ENCODE measurements at regions not wholly inside any gene's neighbourhood (a gene's known extent, or its start where the extent isn't known, plus 50 kb on each side); places are given as distances from the start of the nearest gene placed in this dataset.
"Not testable (repeated sequence)": the region's sequence is repeated elsewhere in the genome, so short reads cannot be mapped to it uniquely, and the experiment has no call there.

GRCh38 chr13:89205856-89206520 lies 1534.8 kb downstream of the SLITRK5 start:
- no peak for DNase-seq (ENCODE audit: low read depth in 2 of 2)

- no peak for DNase-seq (ENCODE audit: low read depth in 2 of 2)
Measured at GRCh38 chr13:89212186-89212585, 1541.0 kb downstream of the SLITRK5 start.

GRCh38 chr13:89214185-89214584 lies 1543.0 kb downstream of the SLITRK5 start:
- DNase-seq (ENCODE audit: low read depth in 2 of 2): no peak

GRCh38 chr13:89215319-89215718 lies 1544.1 kb downstream of the SLITRK5 start:
- not testable (repeated sequence) for DNase-seq (ENCODE audit: low read depth in 2 of 2)

- DNase-seq (ENCODE audit: low read depth in 2 of 2): no peak
Measured at GRCh38 chr13:89217813-89218212, 1546.6 kb downstream of the SLITRK5 start.

- DNase-seq (ENCODE audit: low read depth in 2 of 2): no peak
Measured at GRCh38 chr13:89221557-89222158, 1550.5 kb downstream of the SLITRK5 start.

- DNase-seq (ENCODE audit: low read depth in 2 of 2): no peak
Measured at GRCh38 chr13:89227356-89227755, 1556.2 kb downstream of the SLITRK5 start.

GRCh38 chr13:89238496-89238895 lies 1567.3 kb downstream of the SLITRK5 start:
- DNase-seq (ENCODE audit: low read depth in 2 of 2): no peak

- DNase-seq (ENCODE audit: low read depth in 2 of 2): no peak
Measured at GRCh38 chr13:89239361-89240127, 1568.4 kb downstream of the SLITRK5 start.

GRCh38 chr13:89255844-89256406 lies 1584.8 kb downstream of the SLITRK5 start:
- DNase-seq (ENCODE audit: low read depth in 2 of 2): no peak

- DNase-seq (ENCODE audit: low read depth in 2 of 2): no peak
Measured at GRCh38 chr13:89267734-89268133, 1596.6 kb downstream of the SLITRK5 start.

GRCh38 chr13:89269737-89270136 lies 1598.6 kb downstream of the SLITRK5 start:
- no peak for DNase-seq (ENCODE audit: low read depth in 2 of 2)

- no peak for DNase-seq (ENCODE audit: low read depth in 2 of 2)
Measured at GRCh38 chr13:89270736-89271135, 1599.6 kb downstream of the SLITRK5 start.

- no peak for DNase-seq (ENCODE audit: low read depth in 2 of 2)
Measured at GRCh38 chr13:89279374-89279773, 1608.2 kb downstream of the SLITRK5 start.

GRCh38 chr13:89281331-89281730 lies 1610.2 kb downstream of the SLITRK5 start:
- no peak for DNase-seq (ENCODE audit: low read depth in 2 of 2)

GRCh38 chr13:89282241-89282640 lies 1611.1 kb downstream of the SLITRK5 start:
- no peak for DNase-seq (ENCODE audit: low read depth in 2 of 2)

GRCh38 chr13:89287381-89287780 lies 1616.2 kb downstream of the SLITRK5 start:
- no peak for DNase-seq (ENCODE audit: low read depth in 2 of 2)

- DNase-seq (ENCODE audit: low read depth in 2 of 2): no peak
Measured at GRCh38 chr13:89294115-89294867, 1623.1 kb downstream of the SLITRK5 start.

- DNase-seq (ENCODE audit: low read depth in 2 of 2): no peak
Measured at GRCh38 chr13:89307278-89307677, 1636.1 kb downstream of the SLITRK5 start.

- DNase-seq (ENCODE audit: low read depth in 2 of 2): no peak
Measured at GRCh38 chr13:89310943-89311672, 1639.9 kb downstream of the SLITRK5 start.

GRCh38 chr13:89315287-89315686 lies 1644.1 kb downstream of the SLITRK5 start:
- no peak for DNase-seq (ENCODE audit: low read depth in 2 of 2)

Measured in stimulated activated CD4-positive, alpha-beta T cell treated with anti-CD3 and anti-CD28 coated beads, Interleukin-12 subunit alpha, Interleukin-12 subunit beta, amount 100 ng/mL, for 24 hours (primary cell).